PC-9 (cell line): ENCODE measurements at regions not wholly inside any gene's neighbourhood (a gene's known extent, or its start where the extent isn't known, plus 50 kb on each side); places are given as distances from the start of the nearest gene placed in this dataset.

ENCODE experiments used
- CTCF ChIP-seq: fragments of 200-600 bp; sonication (generic); conservative IDR thresholded peaks from 2 replicates; pipeline ENCODE4 v1.6.1; 2017; ENCODE audit warnings: mixed run types, antibody characterized with exemption, mild to moderate bottlenecking, moderate library complexity
- EZH2 ChIP-seq: fragments of 200-600 bp; sonication (generic); IDR thresholded peaks from 2 replicates; pipeline ENCODE4 v1.8.0; 2017; ENCODE audit warnings: antibody characterized with exemption, low read depth

GRCh38 chr1:218948446-218948845 lies 225.2 kb upstream of the LYPLAL1 start:
- TF ChIP-seq CTCF, result no peak
- no peak for TF ChIP-seq EZH2
